A549 (cell line): ENCODE measurements at regions not wholly inside any gene's neighbourhood (a gene's known extent, or its start where the extent isn't known, plus 50 kb on each side); places are given as distances from the start of the nearest gene placed in this dataset.

Source experiments
- BHLHE40 ChIP-seq: IDR thresholded peaks from 2 replicates; pipeline ENCODE4 v1.6.1; 2012; ENCODE audit warnings: low read depth, low read length, inconsistent platforms
- CTCF ChIP-seq: fragments of >200 bp; sonication (Bioruptor Twin); formaldehyde crosslinking; IDR thresholded peaks from 3 replicates; pipeline ENCODE4 v1.5.1; 2016
- EHF ChIP-seq: fragments of 250-450 bp; sonication (Bioruptor Pico); IDR thresholded peaks from 2 replicates; pipeline ENCODE4 v1.5.0; 2020; ENCODE audit warnings: mild to moderate bottlenecking
- EP300 ChIP-seq, 2 experiments: fragments of >200 bp; sonication (Bioruptor Twin); formaldehyde crosslinking; IDR thresholded peaks; 2 replicates in 1 of 2; 3 replicates in 1 of 2; pipeline ENCODE4 v1.6.1; 2016 to 2017
- ESRRA ChIP-seq: fragments of 150-350 bp; IDR thresholded peaks from 2 replicates; pipeline ENCODE4 v1.6.1; 2014; ENCODE audit warnings: mild to moderate bottlenecking, low read length, borderline replicate concordance
- JUN ChIP-seq, 2 experiments: fragments of >200 bp; sonication (Bioruptor Twin); formaldehyde crosslinking; IDR thresholded peaks; 2 replicates in 1 of 2; 3 replicates in 1 of 2; pipeline ENCODE4 v1.6.1; 2016 to 2017
- MYC ChIP-seq: IDR thresholded peaks from 2 replicates; pipeline ENCODE4 v1.6.1; 2012; ENCODE audit warnings: mild to moderate bottlenecking, inconsistent platforms, low read length, improper control_type of control experiment, borderline replicate concordance
- PHF8 ChIP-seq: fragments of 200-600 bp; sonication (generic); IDR thresholded peaks from 2 replicates; pipeline ENCODE4 v1.6.1; 2016; ENCODE audit warnings: low read depth, mild to moderate bottlenecking, antibody characterized with exemption, moderate library complexity, borderline replicate concordance
- POLR2A ChIP-seq: IDR thresholded peaks from 2 replicates; pipeline ENCODE4 v1.6.1; 2012; ENCODE audit warnings: mild to moderate bottlenecking, low read length
- POLR2AphosphoS2 ChIP-seq: conservative IDR thresholded peaks from 2 replicates; pipeline ENCODE4 v1.6.1; 2012; ENCODE audit warnings: low read length, improper control_type of control experiment, inconsistent platforms

GRCh38 chr6:138597336-138597735 is 98.0 kb upstream of the NHSL1 start:
- TF ChIP-seq CTCF (no peak), PHF8 (no peak), EP300 (IDR thresholded peaks at IDR 0.05) (no peak), BHLHE40 (no peak), POLR2AphosphoS2 (no peak), JUN (IDR thresholded peaks at IDR 0.05) (no peak), ESRRA (no peak), EHF (CRISPR knock-in tag) (no peak), MYC (no peak), POLR2A (no peak)
